SK-N-SH treated with all-trans-retinoic acid at 6 μM for 48 hours (cell line): ENCODE measurements at regions not wholly inside any gene's neighbourhood (a gene's known extent, or its start where the extent isn't known, plus 50 kb on each side); places are given as distances from the start of the nearest gene placed in this dataset.
"Not testable (repeated sequence)": the region's sequence is repeated elsewhere in the genome, so short reads cannot be mapped to it uniquely, and the experiment has no call there.

Experiments used
- ATAC-seq: fragments of 200-7000 bp; cut with Tn5 transposase; 3 replicates; pipeline ENCODE4 v1.9.1; 2020; ENCODE audit warnings: mild to moderate bottlenecking, moderate library complexity
- ARNTL ChIP-seq: fragments of 450-650 bp; formaldehyde crosslinking; IDR thresholded peaks from 2 replicates; pipeline ENCODE4 v1.5.0; 2020; ENCODE audit warnings: low read depth, mild to moderate bottlenecking, moderate library complexity, borderline replicate concordance
- BACH2 ChIP-seq: fragments of 250-450 bp; sonication (Bioruptor Pico); IDR thresholded peaks from 2 replicates; pipeline ENCODE4 v1.9.0; 2021; ENCODE audit warnings: mild to moderate bottlenecking, borderline replicate concordance
- CREB5 ChIP-seq: fragments of 250-450 bp; sonication (Bioruptor Pico); IDR thresholded peaks from 2 replicates; pipeline ENCODE4 v1.5.1; 2020; ENCODE audit warnings: low read depth, mild to moderate bottlenecking, moderate library complexity
- CSDC2 ChIP-seq: fragments of 250-450 bp; sonication (Bioruptor Pico); IDR thresholded peaks from 2 replicates; pipeline ENCODE4 v1.5.0; 2020; ENCODE audit warnings: mild to moderate bottlenecking, moderate library complexity
- ESRRG ChIP-seq: fragments of 250-450 bp; sonication (Bioruptor Pico); IDR thresholded peaks from 2 replicates; pipeline ENCODE4 v1.6.1; 2021; ENCODE audit warnings: mild to moderate bottlenecking
- GLIS3 ChIP-seq: fragments of 250-450 bp; sonication (Bioruptor Pico); IDR thresholded peaks from 2 replicates; pipeline ENCODE4 v1.5.0; 2020; ENCODE audit warnings: mild to moderate bottlenecking, moderate library complexity
- ISL1 ChIP-seq: fragments of 250-450 bp; sonication (Bioruptor Pico); IDR thresholded peaks from 2 replicates; pipeline ENCODE4 v2.1.2; 2022; ENCODE audit warnings: mild to moderate bottlenecking, moderate library complexity
- OSR1 ChIP-seq: fragments of 250-450 bp; sonication (Bioruptor Pico); IDR thresholded peaks from 2 replicates; pipeline ENCODE4 v1.8.0; 2022; ENCODE audit warnings: moderate library complexity, mild to moderate bottlenecking, inconsistent platforms
- PATZ1 ChIP-seq: fragments of 250-450 bp; sonication (Bioruptor Pico); IDR thresholded peaks from 2 replicates; pipeline ENCODE4 v1.8.0; 2020; ENCODE audit warnings: mild to moderate bottlenecking, moderate library complexity, borderline replicate concordance
- RARB ChIP-seq: fragments of 250-450 bp; sonication (Bioruptor Pico); IDR thresholded peaks from 2 replicates; pipeline ENCODE4 v1.8.0; 2021; ENCODE audit warnings: mild to moderate bottlenecking, moderate library complexity
- TCF4 ChIP-seq: fragments of 250-450 bp; sonication (Bioruptor Pico); IDR thresholded peaks from 2 replicates; pipeline ENCODE4 v1.8.0; 2021; ENCODE audit warnings: mild to moderate bottlenecking, moderate library complexity, borderline replicate concordance
- TOX ChIP-seq: fragments of 250-450 bp; sonication (Bioruptor Pico); IDR thresholded peaks from 2 replicates; pipeline ENCODE4 v1.8.0; 2021; ENCODE audit warnings: mild to moderate bottlenecking, moderate library complexity, borderline replicate concordance
- ZC3H10 ChIP-seq: fragments of 250-450 bp; sonication (Bioruptor Pico); IDR thresholded peaks from 2 replicates; pipeline ENCODE4 v1.5.1; 2021; ENCODE audit warnings: mild to moderate bottlenecking, moderate library complexity
- ZFP3 ChIP-seq: fragments of 250-450 bp; sonication (Bioruptor Pico); IDR thresholded peaks from 2 replicates; pipeline ENCODE4 v1.5.0; 2020; ENCODE audit warnings: mild to moderate bottlenecking, moderate library complexity
- ZFP30 ChIP-seq: fragments of 450-650 bp; formaldehyde crosslinking; IDR thresholded peaks from 2 replicates; pipeline ENCODE4 v1.5.0; 2022; ENCODE audit warnings: mild to moderate bottlenecking, moderate library complexity
- ZNF565 ChIP-seq: fragments of 450-650 bp; formaldehyde crosslinking; conservative IDR thresholded peaks from 2 replicates; pipeline ENCODE4 v1.5.0; 2020; ENCODE audit warnings: low read depth, mild to moderate bottlenecking, moderate library complexity
- ZNF70 ChIP-seq: fragments of 450-650 bp; formaldehyde crosslinking; IDR thresholded peaks from 2 replicates; pipeline ENCODE4 v1.5.0; 2020; ENCODE audit warnings: mild to moderate bottlenecking, moderate library complexity
- ZNF8 ChIP-seq: fragments of 450-650 bp; formaldehyde crosslinking; IDR thresholded peaks from 2 replicates; pipeline ENCODE4 v1.5.0; 2020; ENCODE audit warnings: mild to moderate bottlenecking, moderate library complexity
- TF ChIP-seq, protein P1 (sequence below): fragments of 250-450 bp; sonication (Bioruptor Pico); IDR thresholded peaks from 2 replicates; pipeline ENCODE4 v1.5.0; 2020; ENCODE audit warnings: mild to moderate bottlenecking, moderate library complexity
- TF ChIP-seq, protein P2 (sequence below): fragments of 250-450 bp; sonication (Bioruptor Pico); IDR thresholded peaks from 2 replicates; pipeline ENCODE4 v1.8.0; 2021; ENCODE audit warnings: low read depth, mild to moderate bottlenecking, moderate library complexity, borderline replicate concordance

DNA sequence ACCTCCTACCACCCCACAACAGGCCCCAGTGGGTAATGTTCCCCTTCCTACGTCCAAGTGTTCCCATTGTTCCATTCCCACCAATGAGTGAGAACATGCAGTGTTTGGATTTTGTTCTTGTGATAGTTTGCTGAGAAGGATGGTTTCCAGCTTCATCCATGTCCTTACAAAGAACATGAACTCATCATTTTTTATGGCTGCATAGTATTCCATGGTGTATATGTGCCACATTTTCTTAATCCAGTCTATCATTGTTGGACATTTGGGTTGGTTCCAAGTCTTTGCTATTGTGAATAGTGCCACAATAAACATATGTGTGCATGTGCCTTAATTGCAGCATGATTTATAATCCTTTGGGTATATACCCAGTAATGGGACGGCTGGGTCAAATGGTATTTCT lies 81.6 kb downstream of the P2RY10 start:
- not testable (repeated sequence) for ATAC-seq

- TF ChIP-seq PATZ1 (CRISPR knock-in tag) = no peak
- no peak for TF ChIP-seq RARB (CRISPR knock-in tag)
- TF ChIP-seq ARNTL (CRISPR knock-in tag) = no peak
- no peak for TF ChIP-seq TOX (CRISPR knock-in tag)
- TF ChIP-seq ZNF8 = no peak
- no peak for TF ChIP-seq ESRRG
- TF ChIP-seq CSDC2 (CRISPR knock-in tag) = no peak
- TF ChIP-seq OSR1 (CRISPR knock-in tag) = no peak
- no peak for TF ChIP-seq GLIS3 (CRISPR knock-in tag)
- no peak for TF ChIP-seq CREB5 (CRISPR knock-in tag)
- TF ChIP-seq, protein P1, sequence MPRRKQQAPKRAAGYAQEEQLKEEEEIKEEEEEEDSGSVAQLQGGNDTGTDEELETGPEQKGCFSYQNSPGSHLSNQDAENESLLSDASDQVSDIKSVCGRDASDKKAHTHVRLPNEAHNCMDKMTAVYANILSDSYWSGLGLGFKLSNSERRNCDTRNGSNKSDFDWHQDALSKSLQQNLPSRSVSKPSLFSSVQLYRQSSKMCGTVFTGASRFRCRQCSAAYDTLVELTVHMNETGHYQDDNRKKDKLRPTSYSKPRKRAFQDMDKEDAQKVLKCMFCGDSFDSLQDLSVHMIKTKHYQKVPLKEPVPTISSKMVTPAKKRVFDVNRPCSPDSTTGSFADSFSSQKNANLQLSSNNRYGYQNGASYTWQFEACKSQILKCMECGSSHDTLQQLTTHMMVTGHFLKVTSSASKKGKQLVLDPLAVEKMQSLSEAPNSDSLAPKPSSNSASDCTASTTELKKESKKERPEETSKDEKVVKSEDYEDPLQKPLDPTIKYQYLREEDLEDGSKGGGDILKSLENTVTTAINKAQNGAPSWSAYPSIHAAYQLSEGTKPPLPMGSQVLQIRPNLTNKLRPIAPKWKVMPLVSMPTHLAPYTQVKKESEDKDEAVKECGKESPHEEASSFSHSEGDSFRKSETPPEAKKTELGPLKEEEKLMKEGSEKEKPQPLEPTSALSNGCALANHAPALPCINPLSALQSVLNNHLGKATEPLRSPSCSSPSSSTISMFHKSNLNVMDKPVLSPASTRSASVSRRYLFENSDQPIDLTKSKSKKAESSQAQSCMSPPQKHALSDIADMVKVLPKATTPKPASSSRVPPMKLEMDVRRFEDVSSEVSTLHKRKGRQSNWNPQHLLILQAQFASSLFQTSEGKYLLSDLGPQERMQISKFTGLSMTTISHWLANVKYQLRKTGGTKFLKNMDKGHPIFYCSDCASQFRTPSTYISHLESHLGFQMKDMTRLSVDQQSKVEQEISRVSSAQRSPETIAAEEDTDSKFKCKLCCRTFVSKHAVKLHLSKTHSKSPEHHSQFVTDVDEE (CRISPR knock-in tag) = no peak
- TF ChIP-seq ISL1 (CRISPR knock-in tag) = no peak
- TF ChIP-seq ZNF565 (CRISPR knock-in tag) = no peak
- TF ChIP-seq ZFP3 (CRISPR knock-in tag) = no peak
- no peak for TF ChIP-seq TCF4
- no peak for ATAC-seq
Observed at GRCh38 chrX:79035421-79035820, 90.2 kb downstream of the P2RY10 start.

GRCh38 chrX:79036157-79036880 lies 91.1 kb downstream of the P2RY10 start:
- TF ChIP-seq, protein P1 (CRISPR knock-in tag) = no peak

DNA sequence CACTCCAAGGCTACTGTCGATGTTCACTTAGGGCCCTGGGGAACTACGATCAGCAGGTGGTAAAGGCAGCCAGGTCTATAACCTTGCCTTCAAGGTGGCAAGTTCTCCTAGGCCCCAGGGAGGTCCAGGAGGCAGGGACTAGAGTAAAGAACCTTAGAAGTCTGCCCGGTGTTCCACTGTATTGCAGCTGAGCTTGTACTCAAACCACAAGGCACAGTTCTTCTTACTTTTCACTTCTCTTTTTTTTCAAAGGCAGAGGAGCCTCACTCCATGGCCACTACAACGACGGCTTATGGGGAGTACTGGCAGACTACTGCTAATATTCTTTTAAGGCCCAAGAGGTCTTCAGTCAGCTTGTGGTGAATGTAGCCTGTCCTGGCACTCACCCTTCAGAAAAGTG lies 78.8 kb upstream of the GPR174 start:
- no peak for ATAC-seq
- TF ChIP-seq CREB5 (CRISPR knock-in tag) = no peak
- no peak for TF ChIP-seq CSDC2 (CRISPR knock-in tag)
- no peak for TF ChIP-seq OSR1 (CRISPR knock-in tag)
- TF ChIP-seq ZNF70 (CRISPR knock-in tag) = no peak
- no peak for TF ChIP-seq PATZ1 (CRISPR knock-in tag)
- no peak for TF ChIP-seq ZFP30 (CRISPR knock-in tag)
- TF ChIP-seq, protein P2, sequence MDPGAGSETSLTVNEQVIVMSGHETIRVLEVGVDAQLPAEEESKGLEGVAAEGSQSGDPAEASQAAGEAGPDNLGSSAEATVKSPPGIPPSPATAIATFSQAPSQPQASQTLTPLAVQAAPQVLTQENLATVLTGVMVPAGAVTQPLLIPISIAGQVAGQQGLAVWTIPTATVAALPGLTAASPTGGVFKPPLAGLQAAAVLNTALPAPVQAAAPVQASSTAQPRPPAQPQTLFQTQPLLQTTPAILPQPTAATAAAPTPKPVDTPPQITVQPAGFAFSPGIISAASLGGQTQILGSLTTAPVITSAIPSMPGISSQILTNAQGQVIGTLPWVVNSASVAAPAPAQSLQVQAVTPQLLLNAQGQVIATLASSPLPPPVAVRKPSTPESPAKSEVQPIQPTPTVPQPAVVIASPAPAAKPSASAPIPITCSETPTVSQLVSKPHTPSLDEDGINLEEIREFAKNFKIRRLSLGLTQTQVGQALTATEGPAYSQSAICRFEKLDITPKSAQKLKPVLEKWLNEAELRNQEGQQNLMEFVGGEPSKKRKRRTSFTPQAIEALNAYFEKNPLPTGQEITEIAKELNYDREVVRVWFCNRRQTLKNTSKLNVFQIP (CRISPR knock-in tag) = no peak
- TF ChIP-seq BACH2 (CRISPR knock-in tag) = no peak
- no peak for TF ChIP-seq ARNTL (CRISPR knock-in tag)
- no peak for TF ChIP-seq ZNF8
- TF ChIP-seq ISL1 (CRISPR knock-in tag) = no peak
- TF ChIP-seq GLIS3 (CRISPR knock-in tag) = no peak
- TF ChIP-seq ZC3H10 (CRISPR knock-in tag) = no peak

More at GRCh38 chrX:79036157-79036880, 91.1 kb downstream of the P2RY10 start:
- no peak for ATAC-seq
